GM19239 (cell line): ENCODE measurements at regions not wholly inside any gene's neighbourhood (a gene's known extent, or its start where the extent isn't known, plus 50 kb on each side); places are given as distances from the start of the nearest gene placed in this dataset.

Source experiments
- DNase-seq: peaks from one replicate; pipeline ENCODE4 v3.0.0; 2011; ENCODE audit warnings: low spot score; ENCODE audit not compliant: insufficient read length
- FAIRE-seq: peaks from 2 replicates; lab custom pipeline; 2011; peaks lifted over from hg19 to GRCh38; lab: Jason Lieb, UNC

GRCh38 chr4:111855308-111855707 lies 289.9 kb upstream of the FAM241A start:
- DNase-seq, result no peak
- no peak for FAIRE-seq

GRCh38 chr4:111864066-111864465 lies 281.2 kb upstream of the FAM241A start:
- no peak for DNase-seq
- FAIRE-seq, result no peak

- no peak for DNase-seq
- no peak for FAIRE-seq
Observed at GRCh38 chr4:111869339-111869738, 275.9 kb upstream of the FAM241A start.

- DNase-seq (no peak), FAIRE-seq (no peak)
Observed at GRCh38 chr4:111871802-111872201, 273.5 kb upstream of the FAM241A start.

- FAIRE-seq (no peak), DNase-seq (no peak)
Observed at GRCh38 chr4:111873801-111874200, 271.5 kb upstream of the FAM241A start.

GRCh38 chr4:111879539-111879938 lies 265.7 kb upstream of the FAM241A start:
- FAIRE-seq (no peak), DNase-seq (no peak)

- DNase-seq (no peak), FAIRE-seq (no peak)
Observed at GRCh38 chr4:111880116-111880515, 265.1 kb upstream of the FAM241A start.

- DNase-seq (no peak), FAIRE-seq (no peak)
Observed at GRCh38 chr4:111883557-111883999, 261.7 kb upstream of the FAM241A start.

GRCh38 chr4:111890412-111890811 lies 254.8 kb upstream of the FAM241A start:
- DNase-seq, result no peak
- no peak for FAIRE-seq

GRCh38 chr4:111905511-111905910 lies 239.7 kb upstream of the FAM241A start:
- FAIRE-seq, result no peak
- no peak for DNase-seq

- no peak for FAIRE-seq
- DNase-seq, result no peak
Observed at GRCh38 chr4:111919639-111920038, 225.6 kb upstream of the FAM241A start.

- FAIRE-seq, result no peak
Observed at GRCh38 chr4:111921714-111922113, 223.5 kb upstream of the FAM241A start.

GRCh38 chr4:111923786-111924185 lies 221.5 kb upstream of the FAM241A start:
- DNase-seq (no peak), FAIRE-seq (no peak)

More at GRCh38 chr4:111921714-111922113, 223.5 kb upstream of the FAM241A start:
- DNase-seq, result no peak

- no peak for FAIRE-seq
Observed at GRCh38 chr4:111924696-111925095, 220.6 kb upstream of the FAM241A start.

GRCh38 chr4:111930659-111931058 lies 214.6 kb upstream of the FAM241A start:
- DNase-seq (peak; percentile 5), FAIRE-seq (peak; percentile 90)

More at GRCh38 chr4:111924696-111925095, 220.6 kb upstream of the FAM241A start:
- DNase-seq, result no peak

- DNase-seq, result no peak
- no peak for FAIRE-seq
Observed at GRCh38 chr4:111933703-111934102, 211.6 kb upstream of the FAM241A start.

GRCh38 chr4:111934314-111934713 lies 210.9 kb upstream of the FAM241A start:
- peak; percentile 39 for FAIRE-seq
- DNase-seq, result no peak

GRCh38 chr4:111937368-111937767 lies 207.9 kb upstream of the FAM241A start:
- DNase-seq (no peak), FAIRE-seq (peak; percentile 76)

- DNase-seq, result no peak
- FAIRE-seq, result no peak
Observed at GRCh38 chr4:111941957-111942356, 203.3 kb upstream of the FAM241A start.

GRCh38 chr4:111943796-111944203 lies 201.5 kb upstream of the FAM241A start:
- DNase-seq, result peak; percentile 28
- peak; percentile 86 for FAIRE-seq

- no peak for FAIRE-seq
Observed at GRCh38 chr4:111945014-111945413, 200.2 kb upstream of the FAM241A start.

GRCh38 chr4:111946800-111947199 lies 198.5 kb upstream of the FAM241A start:
- no peak for DNase-seq
- FAIRE-seq, result no peak

More at GRCh38 chr4:111945014-111945413, 200.2 kb upstream of the FAM241A start:
- DNase-seq, result no peak

GRCh38 chr4:111952688-111953087 lies 192.6 kb upstream of the FAM241A start:
- FAIRE-seq (peak; percentile 49), DNase-seq (no peak)
